Activated T-cell treated with anti-CD3 and anti-CD28 coated beads, Interleukin-2, amount 50 U/mL, for 72 hours (primary cell): ENCODE measurements at regions not wholly inside any gene's neighbourhood (a gene's known extent, or its start where the extent isn't known, plus 50 kb on each side); places are given as distances from the start of the nearest gene placed in this dataset.

Experiments used
- ATAC-seq, 2 donors: fragments of 150-1000 bp; cut with Tn5 transposase; replicated peaks in 1 of 2; 2 replicates each; pipeline ENCODE4 v1.10.0; 2021; ENCODE audit warnings: moderate library complexity in 2 of 2, mild to moderate bottlenecking in 1 of 2
- DNase-seq, 2 donors: peaks; one replicate each; pipeline ENCODE4 v3.0.0; 2021 to 2022; ENCODE audit warnings: mixed read lengths in 1 of 2
- H3K27ac Mint-ChIP-seq: one replicate; pipeline ENCODE4 v1.8.0; 2022; ENCODE audit warnings: mild to moderate bottlenecking, moderate library complexity, mixed read lengths
- H3K27me3 Mint-ChIP-seq: one replicate; pipeline ENCODE4 v1.8.0; 2022; ENCODE audit warnings: low read depth, mixed read lengths
- H3K36me3 Mint-ChIP-seq, 2 donors: one replicate each; pipeline ENCODE4 v1.8.0; 2022; ENCODE audit warnings: mixed read lengths in 2 of 2, mild to moderate bottlenecking in 1 of 2; ENCODE audit not compliant: insufficient read depth in 2 of 2
- H3K4me1 Mint-ChIP-seq: one replicate; pipeline ENCODE4 v1.8.0; 2022; ENCODE audit warnings: low read depth, mixed read lengths
- H3K4me3 Mint-ChIP-seq, 2 donors: one replicate each; pipeline ENCODE4 v1.8.0; 2022; ENCODE audit warnings: mild to moderate bottlenecking in 2 of 2, mixed read lengths in 2 of 2, moderate library complexity in 2 of 2
- H3K9me3 Mint-ChIP-seq, 2 donors: one replicate each; pipeline ENCODE4 v1.8.0; 2022; ENCODE audit warnings: mixed read lengths in 2 of 2

DNA sequence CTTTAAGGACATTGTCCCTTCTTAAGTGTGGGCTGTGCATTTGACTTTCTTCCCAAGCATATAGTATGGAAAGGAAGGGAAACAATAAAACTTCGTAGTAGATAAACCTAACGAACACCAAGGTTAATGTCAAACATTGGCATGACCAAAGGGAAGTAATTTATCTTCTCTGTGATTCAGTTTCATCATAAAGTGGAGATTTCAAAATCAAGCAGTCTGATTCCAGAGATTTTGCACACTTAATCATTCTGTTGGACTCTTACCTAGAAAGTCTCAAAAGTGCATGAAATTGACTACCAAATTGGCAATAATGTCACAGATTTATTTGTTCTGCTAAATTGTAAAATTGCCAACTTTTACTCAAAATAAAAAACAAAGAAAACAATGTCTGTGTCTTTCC, 559.7 kb downstream of the JRKL start:
- Mint-ChIP-seq H3K36me3 (no peaks in the 10 kb centered on the region), H3K27ac (no peak overlapping the region), H3K4me1 (no peaks in the 10 kb centered on the region), H3K4me3 (no peak overlapping the region), H3K9me3 (peaks cover 0 to 1% of the 10 kb centered on the region in 2 donors), H3K27me3 (no peaks in the 10 kb centered on the region)
- ATAC-seq (no peak), DNase-seq (no peak)

DNA sequence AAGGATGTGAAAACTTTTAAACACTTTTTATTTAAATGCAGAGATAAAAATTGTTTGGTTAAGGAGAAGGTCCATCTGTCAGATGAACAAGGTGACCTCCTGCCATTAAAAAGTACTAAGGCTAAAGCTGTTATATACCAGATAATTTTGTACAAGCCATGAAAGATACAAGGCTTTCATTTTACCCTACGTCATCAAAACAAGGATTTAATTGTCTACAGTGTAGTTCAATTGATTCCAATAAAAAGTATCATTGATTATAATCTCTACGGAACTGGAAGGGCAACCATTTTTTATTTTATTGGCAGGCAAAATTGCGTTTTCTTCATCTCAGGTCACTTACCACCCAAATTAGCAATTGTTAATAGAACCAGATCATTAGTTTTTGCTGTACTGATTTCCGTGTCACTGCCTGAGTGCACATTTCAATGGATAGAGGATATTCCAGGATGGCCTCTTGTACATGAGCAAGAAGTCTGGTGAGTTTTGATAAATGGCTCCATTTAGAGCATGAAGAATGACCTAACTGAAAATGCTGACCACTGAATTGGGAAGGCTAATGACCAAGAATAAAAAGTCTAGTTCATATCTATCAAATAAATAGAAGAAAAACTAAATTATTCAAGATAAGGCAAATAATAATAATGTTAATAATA, 564.9 kb downstream of the JRKL start:
- DNase-seq (no peak), ATAC-seq (no peak)
- Mint-ChIP-seq H3K36me3 (no peaks in the 10 kb centered on the region), H3K27ac (no peak overlapping the region), H3K27me3 (no peaks in the 10 kb centered on the region), H3K4me1 (no peaks in the 10 kb centered on the region), H3K9me3 (peaks cover 0 to 3% of the 10 kb centered on the region in 2 donors), H3K4me3 (no peak overlapping the region)

- ATAC-seq (no peak), DNase-seq (no peak)
- Mint-ChIP-seq H3K36me3 (no peaks in the 10 kb centered on the region), H3K27me3 (no peaks in the 10 kb centered on the region), H3K4me3 (no peak overlapping the region), H3K27ac (no peak overlapping the region), H3K9me3 (peaks cover 1 to 3% of the 10 kb centered on the region in 2 donors), H3K4me1 (no peaks in the 10 kb centered on the region)
These were observed 570.7 kb downstream of the JRKL start for GRCh38 chr11:96960476-96960875.

DNA sequence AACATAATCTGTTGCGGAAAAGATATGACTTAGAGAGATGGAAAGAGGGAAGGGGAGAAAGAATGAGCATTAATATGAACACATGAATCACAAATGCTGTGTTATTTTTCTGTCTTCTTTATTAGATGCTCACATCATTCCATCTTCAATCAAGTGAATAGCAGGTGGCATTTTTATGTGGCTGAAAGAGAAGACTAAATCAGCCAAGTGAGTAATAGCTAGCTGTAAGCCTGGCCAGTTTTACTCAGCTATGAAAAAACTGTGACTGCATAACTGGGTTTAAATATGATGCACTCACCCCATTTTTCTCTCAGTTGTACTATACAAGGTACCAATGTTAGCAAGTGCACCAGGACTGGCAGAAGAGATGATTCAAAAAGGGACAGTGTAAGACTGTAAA, 571.1 kb downstream of the JRKL start:
- no peak overlapping the region for H3K27ac Mint-ChIP-seq
- ATAC-seq (no peak), DNase-seq (no peak)
- H3K36me3 Mint-ChIP-seq, result no peaks in the 10 kb centered on the region
- no peak overlapping the region for H3K4me3 Mint-ChIP-seq
- peaks cover 1 to 3% of the 10 kb centered on the region in 2 donors for H3K9me3 Mint-ChIP-seq
- H3K4me1 Mint-ChIP-seq, result no peaks in the 10 kb centered on the region
- no peaks in the 10 kb centered on the region for H3K27me3 Mint-ChIP-seq

- no peak overlapping the region for H3K27ac Mint-ChIP-seq
- DNase-seq (no peak), ATAC-seq (no peak)
- H3K9me3 Mint-ChIP-seq, result peaks cover 0 to 2% of the 10 kb centered on the region in 2 donors
- H3K27me3 Mint-ChIP-seq, result no peaks in the 10 kb centered on the region
- no peaks in the 10 kb centered on the region for H3K36me3 Mint-ChIP-seq
- H3K4me1 Mint-ChIP-seq, result no peaks in the 10 kb centered on the region
- no peak overlapping the region for H3K4me3 Mint-ChIP-seq
These were observed 572.1 kb downstream of the JRKL start for GRCh38 chr11:96961931-96962330.

DNA sequence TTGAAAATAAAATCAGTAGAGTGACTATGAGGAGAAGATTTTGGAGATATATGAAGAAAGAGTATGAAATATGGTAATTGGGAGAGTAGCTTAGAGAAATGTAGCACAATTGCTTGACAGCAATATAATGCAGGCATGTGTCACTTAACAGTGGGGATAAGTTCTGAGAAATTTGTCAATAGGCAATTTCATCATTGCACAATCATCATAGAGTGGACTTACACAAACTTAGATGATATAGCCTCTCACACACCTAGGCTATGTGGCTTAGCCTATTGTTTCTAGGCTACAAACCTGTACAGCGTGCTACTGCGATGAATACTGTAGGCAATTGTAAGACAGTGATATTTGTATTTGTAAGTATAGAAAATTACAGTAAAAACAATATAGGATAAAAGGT, 573.6 kb downstream of the JRKL start:
- ATAC-seq (no peak), DNase-seq (no peak)
- Mint-ChIP-seq H3K36me3 (no peaks in the 10 kb centered on the region), H3K27me3 (no peaks in the 10 kb centered on the region), H3K27ac (no peak overlapping the region), H3K4me1 (no peaks in the 10 kb centered on the region), H3K4me3 (no peak overlapping the region), H3K9me3 (peaks cover 2 to 3% of the 10 kb centered on the region in 2 donors)

- no peak overlapping the region for H3K27ac Mint-ChIP-seq
- DNase-seq (no peak), ATAC-seq (no peak)
- H3K4me1 Mint-ChIP-seq, result no peaks in the 10 kb centered on the region
- H3K36me3 Mint-ChIP-seq, result no peaks in the 10 kb centered on the region
- peaks cover 2 to 5% of the 10 kb centered on the region in 2 donors for H3K9me3 Mint-ChIP-seq
- H3K4me3 Mint-ChIP-seq, result no peak overlapping the region
- H3K27me3 Mint-ChIP-seq, result no peaks in the 10 kb centered on the region
These were observed 574.8 kb downstream of the JRKL start for GRCh38 chr11:96964661-96965060.

GRCh38 chr11:96967616-96968015, 577.8 kb downstream of the JRKL start:
- DNase-seq (no peak), ATAC-seq (no peak)
- Mint-ChIP-seq H3K9me3 (peaks cover 1 to 7% of the 10 kb centered on the region in 2 donors), H3K4me1 (no peaks in the 10 kb centered on the region), H3K27me3 (no peaks in the 10 kb centered on the region), H3K36me3 (no peaks in the 10 kb centered on the region), H3K27ac (no peak overlapping the region), H3K4me3 (no peak overlapping the region)

GRCh38 chr11:96969251-96969650, 579.4 kb downstream of the JRKL start:
- Mint-ChIP-seq H3K4me3 (no peak overlapping the region), H3K4me1 (no peaks in the 10 kb centered on the region), H3K9me3 (peaks cover 1 to 8% of the 10 kb centered on the region in 2 donors), H3K27me3 (no peaks in the 10 kb centered on the region), H3K36me3 (no peaks in the 10 kb centered on the region), H3K27ac (no peak overlapping the region)
- ATAC-seq (no peak), DNase-seq (no peak)

- H3K27me3 Mint-ChIP-seq, result no peaks in the 10 kb centered on the region
- no peaks in the 10 kb centered on the region for H3K4me1 Mint-ChIP-seq
- H3K36me3 Mint-ChIP-seq, result no peaks in the 10 kb centered on the region
- no peak overlapping the region for H3K4me3 Mint-ChIP-seq
- H3K9me3 Mint-ChIP-seq, result peaks cover 2 to 8% of the 10 kb centered on the region in 2 donors
- DNase-seq (no peak), ATAC-seq (no peak)
- H3K27ac Mint-ChIP-seq, result no peak overlapping the region
These were observed 588.9 kb downstream of the JRKL start for GRCh38 chr11:96978751-96979150.

GRCh38 chr11:96986516-96986915, 596.7 kb downstream of the JRKL start:
- no peaks in the 10 kb centered on the region for H3K36me3 Mint-ChIP-seq
- H3K4me3 Mint-ChIP-seq, result no peak overlapping the region
- no peak for DNase-seq

DNA sequence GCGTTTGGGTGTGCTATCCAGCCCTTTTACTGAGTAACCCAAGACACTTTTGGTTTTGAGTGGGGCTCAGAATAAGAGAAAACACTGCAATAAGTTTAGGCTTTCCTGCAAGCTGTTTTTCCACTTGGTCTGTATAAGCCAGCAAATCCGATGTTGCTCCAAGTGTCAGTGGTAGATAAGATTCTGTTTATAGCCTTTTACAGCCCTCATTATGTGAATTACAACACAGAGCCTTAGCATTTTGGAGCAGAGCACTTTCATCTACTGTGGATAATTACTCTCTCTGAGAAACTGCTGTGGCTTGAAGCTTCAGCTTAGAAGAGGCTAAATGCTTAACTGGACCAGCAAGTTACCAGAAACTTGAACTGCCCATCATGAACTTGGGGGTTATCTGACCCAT, 601.1 kb downstream of the JRKL start:
- no peak overlapping the region for H3K27ac Mint-ChIP-seq
- no peak for DNase-seq
- no peak for ATAC-seq
- no peaks in the 10 kb centered on the region for H3K4me1 Mint-ChIP-seq
- no peaks in the 10 kb centered on the region for H3K27me3 Mint-ChIP-seq
- H3K36me3 Mint-ChIP-seq, result no peaks in the 10 kb centered on the region
- H3K9me3 Mint-ChIP-seq, result no peaks in the 10 kb centered on the region
- no peak overlapping the region for H3K4me3 Mint-ChIP-seq

More at GRCh38 chr11:96986516-96986915, 596.7 kb downstream of the JRKL start:
- no peaks in the 10 kb centered on the region for H3K4me1 Mint-ChIP-seq
- no peak overlapping the region for H3K27ac Mint-ChIP-seq
- H3K9me3 Mint-ChIP-seq, result peaks cover 0 to 2% of the 10 kb centered on the region in 2 donors
- no peaks in the 10 kb centered on the region for H3K27me3 Mint-ChIP-seq
- no peak for ATAC-seq

DNA sequence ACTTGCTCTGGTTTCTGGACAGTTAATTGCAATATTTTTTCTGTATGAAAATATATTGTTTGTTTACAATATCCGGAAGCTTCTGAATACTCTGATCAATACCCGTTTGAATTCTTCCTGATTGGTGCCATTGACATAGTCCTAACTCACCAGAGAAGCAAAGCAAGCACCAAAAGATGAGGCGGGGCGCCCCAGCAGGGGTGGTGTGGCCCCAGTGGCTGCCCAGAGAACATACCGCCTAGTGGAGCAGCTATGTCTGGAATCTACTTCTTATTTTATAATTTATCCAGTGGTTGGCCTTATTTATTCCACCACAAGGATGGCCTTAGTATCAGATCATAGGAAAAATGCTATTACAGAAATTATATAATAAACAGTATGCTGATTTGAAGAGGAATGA, 610.7 kb downstream of the JRKL start:
- Mint-ChIP-seq H3K27ac (no peak overlapping the region), H3K36me3 (no peaks in the 10 kb centered on the region), H3K4me3 (no peak overlapping the region), H3K4me1 (no peaks in the 10 kb centered on the region), H3K9me3 (peaks cover 2 to 6% of the 10 kb centered on the region in 2 donors), H3K27me3 (no peaks in the 10 kb centered on the region)
- ATAC-seq, result no peak
- no peak for DNase-seq

DNA sequence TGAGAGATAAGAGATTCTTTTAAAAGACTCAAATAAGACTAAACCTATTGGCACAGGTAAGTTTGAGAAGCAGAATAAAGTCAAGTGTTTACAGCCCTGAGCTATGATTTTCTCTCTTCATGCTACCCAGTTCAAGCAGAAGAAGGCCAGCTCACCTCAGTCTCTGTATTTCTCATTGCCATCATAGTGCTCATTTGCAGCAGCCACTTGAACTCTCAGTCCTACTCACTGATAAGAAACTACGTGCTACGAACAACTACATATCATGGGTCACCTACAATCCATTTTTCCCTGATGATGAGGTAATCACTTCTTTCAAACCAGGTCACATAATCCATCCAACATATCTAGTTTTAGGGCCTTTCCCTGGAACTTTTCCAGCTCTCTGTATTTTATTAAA, 617.5 kb downstream of the JRKL start:
- no peaks in the 10 kb centered on the region for H3K27me3 Mint-ChIP-seq
- no peaks in the 10 kb centered on the region for H3K9me3 Mint-ChIP-seq
- no peak overlapping the region for H3K27ac Mint-ChIP-seq
- no peak overlapping the region for H3K4me3 Mint-ChIP-seq
- ATAC-seq (no peak), DNase-seq (no peak)
- H3K4me1 Mint-ChIP-seq, result no peaks in the 10 kb centered on the region
- no peaks in the 10 kb centered on the region for H3K36me3 Mint-ChIP-seq
